K562 (cell line): ENCODE measurements at regions not wholly inside any gene's neighbourhood (a gene's known extent, or its start where the extent isn't known, plus 50 kb on each side); places are given as distances from the start of the nearest gene placed in this dataset.
A peak's percentile ranks its signal among the peaks of the same experiment; 100 is the strongest.

ENCODE experiments used
- ATAC-seq: fragments of 200-7000 bp; cut with Tn5 transposase; 3 replicates; pipeline ENCODE4 v1.9.1; 2020; ENCODE audit warnings: moderate library complexity
- BruUV-seq: library from RNA; stranded (reverse); fragments of 400-500 nt; replicated peaks from 2 replicates; lab custom pipeline; 2021; lab: Mats Ljungman, UMichigan
- CTCF ChIA-PET: fragments of 300-600 bp; formaldehyde crosslinking; extraction: SDS; loops from one replicate; lab custom pipeline; 2021; ENCODE audit warnings: low intra/inter-chr PET ratio; lab: Yijun Ruan, JAX
- POLR2A ChIA-PET: fragments of 300-600, 350-650 bp; sonication (Branson Sonifier 250); formaldehyde crosslinking; extraction: SDS; loops from one replicate; lab custom pipeline; 2021; ENCODE audit warnings: antibody characterized with exemption, inconsistent platforms; lab: Yijun Ruan, JAX
- DNase-seq, 4 experiments: peaks; one replicate each; pipeline versions ENCODE4 v3.0.0 to v3.0.0-alpha.2; 2011 to 2018; ENCODE audit warnings: low spot score in 3 of 4, mixed read lengths in 3 of 4; ENCODE audit errors: extremely low read depth in 1 of 4
- FAIRE-seq: peaks from 2 replicates; lab custom pipeline; 2011; peaks lifted over from hg19 to GRCh38; lab: Jason Lieb, UNC
- H2AFZ ChIP-seq: 2 replicates; pipeline ENCODE4 v1.6.0; 2011; ENCODE audit warnings: low read depth, low read length, control low read depth, inconsistent platforms
- H3K27ac ChIP-seq: fragments of 200-600 bp; 3 replicates; pipeline ENCODE4 v1.8.0; 2011; ENCODE audit warnings: low read depth, mild to moderate bottlenecking, control low read depth, inconsistent platforms, low read length, moderate library complexity, mixed read lengths; ENCODE audit errors: extremely low read depth
- H3K27me3 ChIP-seq, 2 experiments: fragments of 300-600 bp in 1 of 2; 2 replicates in 1 of 2; 3 replicates in 1 of 2; pipeline versions ENCODE4 v1.6.0 to v1.8.0; 2011; ENCODE audit warnings: inconsistent platforms in 2 of 2, low read length in 2 of 2, mild to moderate bottlenecking in 1 of 2, mixed read lengths in 1 of 2, moderate library complexity in 1 of 2; ENCODE audit not compliant: control insufficient read depth in 2 of 2, insufficient read depth in 2 of 2
- H3K36me3 ChIP-seq: fragments of 300-600 bp; 3 replicates; pipeline ENCODE4 v1.8.0; 2011; ENCODE audit warnings: mild to moderate bottlenecking, low read length, inconsistent platforms; ENCODE audit not compliant: control insufficient read depth, insufficient read depth
- H3K4me1 ChIP-seq, 2 experiments: fragments of 200-600 bp in 1 of 2; replicated peaks in 1 of 2; 2 replicates in 1 of 2; 3 replicates in 1 of 2; pipeline versions ENCODE4 v1.5.1 to v1.8.0; 2011; ENCODE audit warnings: inconsistent platforms in 2 of 2, low read length in 2 of 2, mild to moderate bottlenecking in 1 of 2, mixed read lengths in 1 of 2, moderate library complexity in 1 of 2; ENCODE audit not compliant: control insufficient read depth in 2 of 2, insufficient read depth in 2 of 2
- H3K4me2 ChIP-seq: 2 replicates; pipeline ENCODE4 v1.6.1; 2011; ENCODE audit warnings: low read length, control low read depth, inconsistent platforms, mixed read lengths; ENCODE audit not compliant: insufficient read depth
- H3K4me3 ChIP-seq: fragments of 200-600 bp; sonication (generic), shearing (Covaris generic); 2 replicates; pipeline ENCODE4 v1.5.1; 2016; ENCODE audit warnings: control low read depth, inconsistent platforms
- H3K79me2 ChIP-seq: fragments of 200-600 bp; 3 replicates; pipeline ENCODE4 v1.8.0; 2011; ENCODE audit warnings: low read length, inconsistent platforms; ENCODE audit not compliant: control insufficient read depth, insufficient read depth
- H3K9ac ChIP-seq, 2 experiments: 2 replicates each; pipeline versions ENCODE4 v1.6.0 to v1.6.1; 2011; ENCODE audit warnings: low read depth in 2 of 2, low read length in 2 of 2, control low read depth in 1 of 2, inconsistent platforms in 1 of 2, mild to moderate bottlenecking in 1 of 2, mixed read lengths in 1 of 2; ENCODE audit not compliant: insufficient read depth in 1 of 2
- H3K9me1 ChIP-seq: one replicate; pipeline ENCODE4 v1.6.0; 2011; ENCODE audit warnings: inconsistent platforms, mild to moderate bottlenecking, low read length, moderate library complexity; ENCODE audit not compliant: control insufficient read depth, insufficient read depth
- H3K9me3 ChIP-seq: replicated peaks from 2 replicates; pipeline ENCODE4 v1.5.1; 2011; ENCODE audit warnings: low read depth, low read length, inconsistent platforms; ENCODE audit not compliant: control insufficient read depth, insufficient read depth
- H4K20me1 ChIP-seq: replicated peaks from 2 replicates; pipeline ENCODE4 v1.6.1; 2011; ENCODE audit warnings: low read length, inconsistent platforms, mixed read lengths; ENCODE audit not compliant: control insufficient read depth, insufficient read depth
- BCOR ChIP-seq: fragments of 450-650 bp; IDR thresholded peaks from 2 replicates; pipeline ENCODE4 v1.6.1; 2016
- CAMTA2 ChIP-seq: fragments of 250-450 bp; sonication (Bioruptor Pico); conservative IDR thresholded peaks from 2 replicates; pipeline ENCODE4 v1.5.1; 2022
- ETV6 ChIP-seq, 3 experiments: fragments of 150-350 bp in 1 of 3; sonication (generic) in 1 of 3; formaldehyde crosslinking in 1 of 3; IDR thresholded peaks; 2 replicates each; pipeline versions ENCODE4 v1.6.1 to v1.8.0; 2014 to 2022; ENCODE audit warnings: borderline replicate concordance in 2 of 3, low read depth in 2 of 3, antibody characterized with exemption in 1 of 3, low read length in 1 of 3, mild to moderate bottlenecking in 1 of 3, missing genetic modification reagents in 1 of 3
- GATAD2B ChIP-seq: fragments of 450-650 bp; IDR thresholded peaks from 2 replicates; pipeline ENCODE4 v1.6.1; 2017; ENCODE audit warnings: mild to moderate bottlenecking, borderline replicate concordance
- HLTF ChIP-seq: fragments of 450-650 bp; IDR thresholded peaks from 2 replicates; pipeline ENCODE4 v1.6.1; 2016
- HNRNPK ChIP-seq: fragments of 200-400 bp; formaldehyde crosslinking; IDR thresholded peaks from one replicate; pipeline ENCODE4 v1.6.1; 2018; ENCODE audit warnings: mild to moderate bottlenecking, low read depth, low read length; ENCODE audit not compliant: poor library complexity, severe bottlenecking
- MCM3 ChIP-seq: fragments of 450-650 bp; IDR thresholded peaks from 2 replicates; pipeline ENCODE4 v1.6.1; 2016
- NEUROD1 ChIP-seq: fragments of 150-350 bp; IDR thresholded peaks from 2 replicates; pipeline ENCODE4 v1.6.1; 2014; ENCODE audit warnings: borderline replicate concordance, low read length, low read depth; ENCODE audit not compliant: partially characterized antibody
- NFE2 ChIP-seq: IDR thresholded peaks from 2 replicates; pipeline ENCODE4 v1.6.1; 2014; ENCODE audit warnings: antibody characterized with exemption, low read depth
- SMARCA5 ChIP-seq: fragments of 450-650 bp; IDR thresholded peaks from 2 replicates; pipeline ENCODE4 v1.6.1; 2016
- TEAD1 ChIP-seq, 2 experiments: fragments of 450-650 bp in 1 of 2; sonication (generic) in 1 of 2; formaldehyde crosslinking; IDR thresholded peaks; 2 replicates each; pipeline versions ENCODE4 v1.4.0 to v1.8.0; 2020 to 2022; ENCODE audit warnings: mild to moderate bottlenecking in 2 of 2, missing genetic modification reagents in 1 of 2
- ZC3H8 ChIP-seq: fragments of 450-650 bp; IDR thresholded peaks from 2 replicates; pipeline ENCODE4 v1.6.1; 2017
- ZNF77 ChIP-seq: fragments of 250-450 bp; sonication (Bioruptor Pico); IDR thresholded peaks from 2 replicates; pipeline ENCODE4 v1.5.0; 2020
- ZSCAN29 ChIP-seq: fragments of 450-650 bp; IDR thresholded peaks from 2 replicates; pipeline ENCODE4 v1.6.1; 2017
- WGBS: fragments of 100-300 bp; shearing (Covaris generic); methylation state at CpG from one replicate; pipeline ENCODE4 v1.1.6; 2016; ENCODE audit warnings: low coverage, mixed read lengths; ENCODE audit not compliant: insufficient coverage; ENCODE audit errors: missing lambda C conversion rate; 5-methylcytosine and 5-hydroxymethylcytosine counted together
- in situ Hi-C: fragments of 300-500 bp; cut with MboI; formaldehyde crosslinking; loops from 4 replicates; pipeline ENCODE4 v1.15.0; 2018; ENCODE audit warnings: inconsistent platforms, mixed read lengths
- intact Hi-C: fragments of 100-400 bp; cut with micrococcal nuclease; formaldehyde crosslinking; loops from 2 replicates; pipeline ENCODE4 v1.14.2; 2022
- TF ChIP-seq, protein P1 (sequence below): fragments of 450-650 bp; formaldehyde crosslinking; conservative IDR thresholded peaks from 2 replicates; pipeline ENCODE4 v1.4.0; 2022; ENCODE audit warnings: mild to moderate bottlenecking, missing genetic modification characterization
- TF ChIP-seq, protein P2 (sequence below), 2 experiments: IDR thresholded peaks; 2 replicates each; pipeline ENCODE4 v1.6.1; 2012; ENCODE audit warnings: improper control_type of control experiment in 2 of 2, low read depth in 2 of 2, low read length in 2 of 2, borderline replicate concordance in 1 of 2
- TF ChIP-seq, protein P3 (sequence below): fragments of 450-650 bp; formaldehyde crosslinking; IDR thresholded peaks from 2 replicates; pipeline ENCODE4 v1.4.0; 2022; ENCODE audit warnings: missing genetic modification characterization
- TF ChIP-seq, protein P4 (sequence below): sonication (generic); formaldehyde crosslinking; IDR thresholded peaks from 2 replicates; pipeline ENCODE4 v1.9.0; 2022; ENCODE audit warnings: mild to moderate bottlenecking, missing genetic modification reagents

DNA sequence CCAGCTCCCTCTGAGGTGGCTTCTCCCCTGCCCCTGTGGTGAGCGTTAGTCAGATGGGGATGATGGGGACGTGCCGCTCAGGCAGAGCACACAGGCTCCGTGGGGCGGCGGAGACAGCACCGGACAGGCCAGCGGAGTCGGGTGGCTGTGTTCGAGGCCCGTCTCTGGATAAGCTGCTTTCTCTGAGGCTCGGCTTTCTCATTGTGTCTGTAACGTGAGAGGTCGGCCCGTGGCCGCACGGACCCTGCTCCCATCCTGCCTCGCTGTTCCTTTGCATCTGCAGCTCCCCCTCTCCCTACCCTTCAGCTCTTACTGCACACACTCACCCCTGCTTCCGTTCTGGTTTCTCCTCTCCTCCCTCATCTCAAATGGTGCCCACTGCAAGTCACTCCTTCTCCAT, 62.5 kb downstream of the FAM43A start:
- WGBS: 0% methylated on average over 17 of the region's 19 CpGs
- DNase-seq: no peak
- Histone ChIP-seq H3K36me3 (no peaks in the 10 kb centered on the region), H3K9me1 (peaks cover 3% of the 10 kb centered on the region), H3K4me3 (no peak overlapping the region), H4K20me1 (no peaks in the 10 kb centered on the region), H3K4me2 (no peak overlapping the region), H3K27ac (no peak overlapping the region)
- peak; percentile 52; the same call in 1 of the 3 replicates for ATAC-seq
- TF ChIP-seq ZSCAN29 (no peak), NFE2 (no peak), NEUROD1 (no peak), BCOR (no peak), HNRNPK (no peak), GATAD2B (no peak), MCM3 (no peak), ZC3H8 (no peak), CAMTA2 (no peak), TEAD1 (CRISPR knock-in tag; IDR thresholded peaks at IDR 0.05) (no peak), ETV6 (IDR thresholded peaks at IDR 0.05; ENCODE audit: borderline replicate concordance in 1 of 2, low read depth in 2 of 2, low read length in 1 of 2) (no peak), ETV6 (CRISPR knock-in tag; IDR thresholded peaks at IDR 0.05; ENCODE audit: borderline replicate concordance) (no peak), SMARCA5 (no peak), ZNF77 (CRISPR knock-in tag) (no peak), HLTF (no peak)
- TF ChIP-seq, protein P1, sequence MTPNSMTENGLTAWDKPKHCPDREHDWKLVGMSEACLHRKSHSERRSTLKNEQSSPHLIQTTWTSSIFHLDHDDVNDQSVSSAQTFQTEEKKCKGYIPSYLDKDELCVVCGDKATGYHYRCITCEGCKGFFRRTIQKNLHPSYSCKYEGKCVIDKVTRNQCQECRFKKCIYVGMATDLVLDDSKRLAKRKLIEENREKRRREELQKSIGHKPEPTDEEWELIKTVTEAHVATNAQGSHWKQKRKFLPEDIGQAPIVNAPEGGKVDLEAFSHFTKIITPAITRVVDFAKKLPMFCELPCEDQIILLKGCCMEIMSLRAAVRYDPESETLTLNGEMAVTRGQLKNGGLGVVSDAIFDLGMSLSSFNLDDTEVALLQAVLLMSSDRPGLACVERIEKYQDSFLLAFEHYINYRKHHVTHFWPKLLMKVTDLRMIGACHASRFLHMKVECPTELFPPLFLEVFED (CRISPR knock-in tag): no peak
- TF ChIP-seq, protein P2, sequence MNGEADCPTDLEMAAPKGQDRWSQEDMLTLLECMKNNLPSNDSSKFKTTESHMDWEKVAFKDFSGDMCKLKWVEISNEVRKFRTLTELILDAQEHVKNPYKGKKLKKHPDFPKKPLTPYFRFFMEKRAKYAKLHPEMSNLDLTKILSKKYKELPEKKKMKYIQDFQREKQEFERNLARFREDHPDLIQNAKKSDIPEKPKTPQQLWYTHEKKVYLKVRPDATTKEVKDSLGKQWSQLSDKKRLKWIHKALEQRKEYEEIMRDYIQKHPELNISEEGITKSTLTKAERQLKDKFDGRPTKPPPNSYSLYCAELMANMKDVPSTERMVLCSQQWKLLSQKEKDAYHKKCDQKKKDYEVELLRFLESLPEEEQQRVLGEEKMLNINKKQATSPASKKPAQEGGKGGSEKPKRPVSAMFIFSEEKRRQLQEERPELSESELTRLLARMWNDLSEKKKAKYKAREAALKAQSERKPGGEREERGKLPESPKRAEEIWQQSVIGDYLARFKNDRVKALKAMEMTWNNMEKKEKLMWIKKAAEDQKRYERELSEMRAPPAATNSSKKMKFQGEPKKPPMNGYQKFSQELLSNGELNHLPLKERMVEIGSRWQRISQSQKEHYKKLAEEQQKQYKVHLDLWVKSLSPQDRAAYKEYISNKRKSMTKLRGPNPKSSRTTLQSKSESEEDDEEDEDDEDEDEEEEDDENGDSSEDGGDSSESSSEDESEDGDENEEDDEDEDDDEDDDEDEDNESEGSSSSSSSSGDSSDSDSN (IDR thresholded peaks at IDR 0.05; ENCODE audit: borderline replicate concordance in 1 of 2, low read depth in 2 of 2, low read length in 2 of 2): no peak
- TF ChIP-seq, protein P3, sequence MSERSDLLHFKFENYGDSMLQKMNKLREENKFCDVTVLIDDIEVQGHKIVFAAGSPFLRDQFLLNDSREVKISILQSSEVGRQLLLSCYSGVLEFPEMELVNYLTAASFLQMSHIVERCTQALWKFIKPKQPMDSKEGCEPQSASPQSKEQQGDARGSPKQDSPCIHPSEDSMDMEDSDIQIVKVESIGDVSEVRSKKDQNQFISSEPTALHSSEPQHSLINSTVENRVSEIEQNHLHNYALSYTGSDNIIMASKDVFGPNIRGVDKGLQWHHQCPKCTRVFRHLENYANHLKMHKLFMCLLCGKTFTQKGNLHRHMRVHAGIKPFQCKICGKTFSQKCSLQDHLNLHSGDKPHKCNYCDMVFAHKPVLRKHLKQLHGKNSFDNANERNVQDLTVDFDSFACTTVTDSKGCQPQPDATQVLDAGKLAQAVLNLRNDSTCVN (CRISPR knock-in tag): no peak
- TF ChIP-seq, protein P4, sequence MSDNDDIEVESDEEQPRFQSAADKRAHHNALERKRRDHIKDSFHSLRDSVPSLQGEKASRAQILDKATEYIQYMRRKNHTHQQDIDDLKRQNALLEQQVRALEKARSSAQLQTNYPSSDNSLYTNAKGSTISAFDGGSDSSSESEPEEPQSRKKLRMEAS (CRISPR knock-in tag): no peak
- TF ChIP-seq, all 486 proteins: peak for 0
- no peak overlapping the region for H2AFZ ChIP-seq
- H3K79me2 ChIP-seq: no peaks in the 10 kb centered on the region
- no peaks in the 10 kb centered on the region for H3K9me3 ChIP-seq
- in situ Hi-C loops: no loop called here
- CTCF ChIA-PET: no interaction called here
- H3K9ac ChIP-seq: no peak overlapping the region; a peak in 1 of 4 replicates
- peaks cover 44 to 75% of the 10 kb centered on the region in 2 experiments; a peak in 4 of 5 replicates for H3K27me3 ChIP-seq
- BruUV-seq: no TSS peak
- FAIRE-seq: no peak
- intact Hi-C loops: no loop called here
- POLR2A ChIA-PET: interaction anchor here (1.2 kb wide), 2 partner anchors 12 to 358 kb away, joined by 3 to 4 read pairs; no protein-coding TSS in a partner anchor
- peaks cover 0 to 5% of the 10 kb centered on the region in 2 experiments; a peak in 1 of 5 replicates for H3K4me1 ChIP-seq
